ENCODE measurements at regions not wholly inside any gene's neighbourhood (a gene's known extent, or its start where the extent isn't known, plus 50 kb on each side); places are given as distances from the start of the nearest gene placed in this dataset.

GRCh38 chr3:56957522-56957921, 102.9 kb upstream of the SPATA12 start:
- Histone ChIP-seq H3K4me3 (IDR thresholded peaks at IDR 0.05; ENCODE audit: insufficient read depth, low read depth, low read length) (no peak overlapping the region), H3K27ac (no peak overlapping the region), H3K27me3 (ENCODE audit: insufficient read depth, low read depth) (no peaks in the 10 kb centered on the region), H3K4me1 (ENCODE audit: low read depth, poor library complexity, severe bottlenecking) (no peaks in the 10 kb centered on the region), H2AFZ (ENCODE audit: low read depth) (no peak overlapping the region), H3K36me3 (ENCODE audit: insufficient read depth) (no peaks in the 10 kb centered on the region), H3K4me2 (no peak overlapping the region), H4K20me1 (ENCODE audit: insufficient read depth) (no peaks in the 10 kb centered on the region), H3K9ac (no peak overlapping the region), H3K79me2 (ENCODE audit: insufficient read depth, low read depth) (no peaks in the 10 kb centered on the region)
- TF ChIP-seq CTCF (conservative IDR thresholded peaks at IDR 0.05; ENCODE audit: low read depth, low read length): no peak

- Histone ChIP-seq H2AFZ (ENCODE audit: low read depth) (no peak overlapping the region), H3K4me1 (ENCODE audit: low read depth, poor library complexity, severe bottlenecking) (no peaks in the 10 kb centered on the region), H3K79me2 (ENCODE audit: insufficient read depth, low read depth) (no peaks in the 10 kb centered on the region), H3K27ac (no peak overlapping the region), H3K36me3 (ENCODE audit: insufficient read depth) (no peaks in the 10 kb centered on the region), H4K20me1 (ENCODE audit: insufficient read depth) (no peaks in the 10 kb centered on the region), H3K27me3 (ENCODE audit: insufficient read depth, low read depth) (no peaks in the 10 kb centered on the region), H3K4me3 (IDR thresholded peaks at IDR 0.05; ENCODE audit: insufficient read depth, low read depth, low read length) (no peak overlapping the region), H3K9ac (no peak overlapping the region), H3K4me2 (no peak overlapping the region)
- TF ChIP-seq CTCF (conservative IDR thresholded peaks at IDR 0.05; ENCODE audit: low read depth, low read length): no peak
Measured at GRCh38 chr3:56956906-56957305, 103.6 kb upstream of the SPATA12 start.

GRCh38 chr3:56955492-56956111, 104.9 kb upstream of the SPATA12 start:
- Histone ChIP-seq H3K4me1 (ENCODE audit: low read depth, poor library complexity, severe bottlenecking) (no peaks in the 10 kb centered on the region), H3K4me2 (no peak overlapping the region), H3K27me3 (ENCODE audit: insufficient read depth, low read depth) (no peaks in the 10 kb centered on the region), H4K20me1 (ENCODE audit: insufficient read depth) (no peaks in the 10 kb centered on the region), H3K79me2 (ENCODE audit: insufficient read depth, low read depth) (no peaks in the 10 kb centered on the region), H3K27ac (no peak overlapping the region), H3K4me3 (IDR thresholded peaks at IDR 0.05; ENCODE audit: insufficient read depth, low read depth, low read length) (no peak overlapping the region), H3K9ac (no peak overlapping the region), H2AFZ (ENCODE audit: low read depth) (no peak overlapping the region), H3K36me3 (ENCODE audit: insufficient read depth) (no peaks in the 10 kb centered on the region)
- TF ChIP-seq CTCF (conservative IDR thresholded peaks at IDR 0.05; ENCODE audit: low read depth, low read length): no peak

DNA sequence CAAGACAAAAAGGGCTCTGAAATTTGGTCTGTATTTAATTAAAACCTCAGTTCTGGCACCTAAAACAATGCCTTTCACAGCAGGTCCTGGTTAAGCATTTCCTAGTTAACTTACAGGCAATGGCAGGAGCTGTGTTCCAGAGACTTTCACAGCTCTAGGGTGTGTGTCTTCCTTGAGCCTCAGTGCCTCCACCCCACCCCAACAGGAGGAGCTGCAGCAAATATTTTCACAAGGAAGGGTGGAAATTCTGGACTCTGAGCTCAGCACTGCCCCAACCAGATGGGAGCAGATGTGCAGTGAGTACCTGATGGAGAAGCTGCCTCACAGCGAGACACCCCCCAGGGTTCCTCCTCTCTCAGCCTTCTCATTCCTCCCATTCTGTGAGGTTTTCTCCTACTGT, 106.3 kb upstream of the SPATA12 start:
- Histone ChIP-seq H3K36me3 (ENCODE audit: insufficient read depth) (no peaks in the 10 kb centered on the region), H4K20me1 (ENCODE audit: insufficient read depth) (no peaks in the 10 kb centered on the region), H3K4me3 (IDR thresholded peaks at IDR 0.05; ENCODE audit: insufficient read depth, low read depth, low read length) (no peak overlapping the region), H3K79me2 (ENCODE audit: insufficient read depth, low read depth) (no peaks in the 10 kb centered on the region), H3K9ac (no peak overlapping the region), H3K27ac (no peak overlapping the region), H2AFZ (ENCODE audit: low read depth) (no peak overlapping the region), H3K27me3 (ENCODE audit: insufficient read depth, low read depth) (no peaks in the 10 kb centered on the region), H3K4me2 (no peak overlapping the region), H3K4me1 (ENCODE audit: low read depth, poor library complexity, severe bottlenecking) (no peaks in the 10 kb centered on the region)
- TF ChIP-seq CTCF (conservative IDR thresholded peaks at IDR 0.05; ENCODE audit: low read depth, low read length): no peak

All from KMS-11 (cell line).